ENCODE measurements at regions not wholly inside any gene's neighbourhood (a gene's known extent, or its start where the extent isn't known, plus 50 kb on each side); places are given as distances from the start of the nearest gene placed in this dataset.
"Not testable (repeated sequence)": the region's sequence is repeated elsewhere in the genome, so short reads cannot be mapped to it uniquely, and the experiment has no call there.

GRCh38 chr4:116151371-116151770, 934.0 kb downstream of the TRAM1L1 start:
- not testable (repeated sequence) for TF ChIP-seq POLR2A (IDR thresholded peaks at IDR 0.05; ENCODE audit: low read depth); CTCF (IDR thresholded peaks at IDR 0.05)

All from esophagus muscularis mucosa (tissue), 3 donors.